ENCODE measurements at regions not wholly inside any gene's neighbourhood (a gene's known extent, or its start where the extent isn't known, plus 50 kb on each side); places are given as distances from the start of the nearest gene placed in this dataset.

DNA sequence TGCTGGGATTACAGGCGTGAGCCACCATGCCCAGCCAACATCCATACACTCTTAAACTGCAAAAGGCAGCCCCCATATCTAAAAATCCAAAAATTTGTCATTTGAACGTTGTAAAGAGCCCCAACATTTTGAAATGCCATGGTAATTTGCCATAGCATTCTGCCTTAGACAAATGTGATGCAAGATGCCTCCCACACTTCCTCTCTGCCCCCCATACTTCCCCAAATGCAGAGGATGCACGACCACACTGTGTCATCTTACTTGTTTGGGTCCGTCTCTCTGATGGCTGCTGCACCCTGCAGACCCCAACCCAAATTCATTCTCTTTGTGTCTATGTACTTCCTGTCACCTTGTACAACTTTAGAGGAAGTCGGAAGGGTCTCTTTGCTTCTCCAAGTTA is 1125.6 kb upstream of the AUTS2 start:
- 77 to 90% methylated on average over 2 to 5 of the region's 5 CpGs for WGBS, 2 donors (ENCODE audit: low coverage in 1 of 2)
- H3K36me3 ChIP-seq = no peaks in the 10 kb centered on the region
- H3K9me3 ChIP-seq = no peaks in the 10 kb centered on the region
- peaks cover 0 to 6% (median 0%) of the 10 kb centered on the region in 3 donors for H3K4me1 ChIP-seq
- peaks cover 7% of the 10 kb centered on the region for H3K27me3 ChIP-seq
- no peak for ATAC-seq
- H3K4me3 ChIP-seq = no peak overlapping the region
- H3K27ac ChIP-seq = no peak overlapping the region
- no peak for TF ChIP-seq EP300 (IDR thresholded peaks at IDR 0.05)

DNA sequence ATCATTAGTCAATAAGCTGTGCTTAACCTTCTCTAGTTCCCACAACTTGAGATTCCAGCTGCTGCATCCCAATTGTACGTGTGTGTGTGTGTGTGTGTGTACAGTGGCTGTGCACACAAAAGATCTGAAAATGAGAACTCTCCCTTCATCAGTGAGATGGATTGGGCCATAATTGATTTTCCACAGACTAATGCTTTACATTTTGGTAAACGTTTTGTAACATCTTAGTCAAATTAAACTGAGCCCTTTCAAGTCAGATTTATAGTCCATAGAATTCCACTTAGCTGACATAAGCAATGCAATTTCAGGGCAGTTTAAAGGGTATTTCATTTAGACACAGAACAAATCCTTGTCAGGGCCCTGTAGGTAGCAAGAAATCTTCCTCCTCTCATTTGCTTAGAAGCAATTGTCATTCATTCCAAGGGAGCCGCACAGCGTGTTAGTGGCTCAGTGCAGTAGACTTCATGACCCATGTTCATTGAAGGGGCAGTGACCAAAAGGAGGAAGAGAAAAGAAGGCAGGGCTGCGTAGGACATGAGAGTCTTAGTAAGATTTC is 1123.5 kb upstream of the AUTS2 start:
- Histone ChIP-seq H3K4me3 (no peak overlapping the region), H3K27me3 (peaks cover 7% of the 10 kb centered on the region), H3K4me1 (peaks cover 0 to 6% (median 0%) of the 10 kb centered on the region in 3 donors), H3K27ac (no peak overlapping the region), H3K9me3 (no peaks in the 10 kb centered on the region), H3K36me3 (no peaks in the 10 kb centered on the region)
- ATAC-seq = no peak
- no peak for TF ChIP-seq EP300 (IDR thresholded peaks at IDR 0.05)
- TF ChIP-seq POLR2A (IDR thresholded peaks at IDR 0.05) = no peak
- TF ChIP-seq POLR2AphosphoS5 (IDR thresholded peaks at IDR 0.05) = no peak
- TF ChIP-seq, protein P1, sequence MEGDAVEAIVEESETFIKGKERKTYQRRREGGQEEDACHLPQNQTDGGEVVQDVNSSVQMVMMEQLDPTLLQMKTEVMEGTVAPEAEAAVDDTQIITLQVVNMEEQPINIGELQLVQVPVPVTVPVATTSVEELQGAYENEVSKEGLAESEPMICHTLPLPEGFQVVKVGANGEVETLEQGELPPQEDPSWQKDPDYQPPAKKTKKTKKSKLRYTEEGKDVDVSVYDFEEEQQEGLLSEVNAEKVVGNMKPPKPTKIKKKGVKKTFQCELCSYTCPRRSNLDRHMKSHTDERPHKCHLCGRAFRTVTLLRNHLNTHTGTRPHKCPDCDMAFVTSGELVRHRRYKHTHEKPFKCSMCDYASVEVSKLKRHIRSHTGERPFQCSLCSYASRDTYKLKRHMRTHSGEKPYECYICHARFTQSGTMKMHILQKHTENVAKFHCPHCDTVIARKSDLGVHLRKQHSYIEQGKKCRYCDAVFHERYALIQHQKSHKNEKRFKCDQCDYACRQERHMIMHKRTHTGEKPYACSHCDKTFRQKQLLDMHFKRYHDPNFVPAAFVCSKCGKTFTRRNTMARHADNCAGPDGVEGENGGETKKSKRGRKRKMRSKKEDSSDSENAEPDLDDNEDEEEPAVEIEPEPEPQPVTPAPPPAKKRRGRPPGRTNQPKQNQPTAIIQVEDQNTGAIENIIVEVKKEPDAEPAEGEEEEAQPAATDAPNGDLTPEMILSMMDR (IDR thresholded peaks at IDR 0.05) = no peak
- WGBS, 2 donors (ENCODE audit: low coverage in 1 of 2) = 58 to 60% methylated on average over 2 to 4 of the region's 5 CpGs

DNA sequence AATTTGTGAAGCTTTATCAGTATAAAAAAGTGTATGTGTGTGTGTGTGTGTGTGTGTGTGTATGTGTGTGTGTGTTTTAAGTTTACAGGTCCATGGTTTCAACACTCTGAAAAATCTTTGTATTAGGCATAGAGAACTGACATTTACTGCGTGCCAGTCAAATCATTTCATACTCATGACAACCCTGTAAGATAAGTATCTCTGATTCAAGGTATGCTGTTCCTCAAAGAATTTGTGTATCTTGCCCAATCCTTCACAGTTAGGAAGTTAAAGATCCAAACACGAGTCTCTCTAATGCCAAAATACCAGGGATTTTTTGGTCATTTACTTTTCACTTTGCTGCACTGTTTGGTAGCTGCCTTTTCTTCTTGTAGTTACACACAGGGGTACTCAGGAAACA is 1121.3 kb upstream of the AUTS2 start:
- Histone ChIP-seq H3K27ac (no peak overlapping the region), H3K9me3 (no peaks in the 10 kb centered on the region), H3K27me3 (peaks cover 7% of the 10 kb centered on the region), H3K4me1 (no peaks in the 10 kb centered on the region), H3K4me3 (no peak overlapping the region), H3K36me3 (no peaks in the 10 kb centered on the region)
- no peak for TF ChIP-seq POLR2A (IDR thresholded peaks at IDR 0.05)
- TF ChIP-seq, protein P1 (IDR thresholded peaks at IDR 0.05) = no peak
- TF ChIP-seq EP300 (IDR thresholded peaks at IDR 0.05) = no peak
- no peak for TF ChIP-seq POLR2AphosphoS5 (IDR thresholded peaks at IDR 0.05)
- WGBS, 2 donors (ENCODE audit: low coverage in 1 of 2) = 77 to 78% methylated on average over 2 of the region's 2 CpGs
- ATAC-seq = no peak

DNA sequence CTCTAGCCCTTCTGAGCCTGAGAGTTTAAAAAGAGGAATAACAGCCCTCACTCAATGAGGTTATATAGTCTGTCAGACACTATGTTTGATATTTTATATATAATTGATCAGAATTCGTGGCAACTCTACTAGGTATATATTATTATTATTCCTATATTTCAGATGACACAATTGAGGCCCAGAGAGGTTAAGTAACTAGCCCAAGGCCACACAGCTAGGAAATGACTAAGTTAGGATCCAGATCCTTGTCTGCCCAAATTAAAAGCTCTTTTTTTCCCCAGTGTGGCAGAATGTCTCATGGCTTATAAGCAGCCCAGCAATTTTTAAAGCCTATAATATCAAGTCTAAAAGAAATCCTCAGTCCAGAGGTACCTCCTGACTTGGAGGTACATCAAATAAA is 1119.9 kb upstream of the AUTS2 start:
- no peak for ATAC-seq
- H3K9me3 ChIP-seq = no peaks in the 10 kb centered on the region
- TF ChIP-seq EP300 (IDR thresholded peaks at IDR 0.05) = no peak
- TF ChIP-seq, protein P1 (IDR thresholded peaks at IDR 0.05) = no peak
- no peak for TF ChIP-seq POLR2A (IDR thresholded peaks at IDR 0.05)
- no peak for TF ChIP-seq POLR2AphosphoS5 (IDR thresholded peaks at IDR 0.05)
- H3K4me1 ChIP-seq = no peaks in the 10 kb centered on the region
- no peak overlapping the region for H3K4me3 ChIP-seq
- peaks cover 8% of the 10 kb centered on the region for H3K27me3 ChIP-seq
- H3K36me3 ChIP-seq = no peaks in the 10 kb centered on the region
- 69 to 73% methylated on average over 1 of the region's 1 CpG for WGBS, 2 donors (ENCODE audit: low coverage in 1 of 2)
- no peak overlapping the region for H3K27ac ChIP-seq

DNA sequence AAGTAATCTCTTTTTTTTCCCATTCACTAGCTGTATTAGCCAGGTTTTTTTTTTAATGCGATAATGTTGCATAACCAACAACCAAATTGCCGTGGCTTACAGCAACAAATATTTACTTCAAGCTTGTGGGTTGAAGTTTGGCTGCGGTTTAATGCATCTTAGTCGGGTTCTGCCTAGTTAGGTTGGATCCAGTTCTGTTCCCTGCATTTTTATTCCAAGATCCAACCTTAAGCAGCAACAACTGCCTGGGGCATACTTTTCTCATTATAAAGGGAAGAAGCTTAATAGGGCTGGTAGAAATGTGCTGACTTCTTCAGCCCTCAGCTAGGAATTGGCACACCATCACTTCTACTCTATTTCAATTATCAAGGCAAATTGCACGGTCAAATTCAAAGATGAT is 1115.5 kb upstream of the AUTS2 start:
- no peaks in the 10 kb centered on the region for H3K4me1 ChIP-seq
- WGBS, 2 donors (ENCODE audit: low coverage in 1 of 2) = 89 to 92% methylated on average over 5 of the region's 5 CpGs
- no peak overlapping the region for H3K27ac ChIP-seq
- H3K27me3 ChIP-seq = peaks cover 9% of the 10 kb centered on the region
- no peak overlapping the region for H3K4me3 ChIP-seq
- ATAC-seq = no peak
- H3K36me3 ChIP-seq = no peaks in the 10 kb centered on the region
- TF ChIP-seq POLR2A (IDR thresholded peaks at IDR 0.05) = no peak
- TF ChIP-seq, protein P1 (IDR thresholded peaks at IDR 0.05) = no peak
- no peak for TF ChIP-seq POLR2AphosphoS5 (IDR thresholded peaks at IDR 0.05)
- TF ChIP-seq EP300 (IDR thresholded peaks at IDR 0.05) = no peak
- H3K9me3 ChIP-seq = no peaks in the 10 kb centered on the region

All from gastroesophageal sphincter (tissue), 4 donors.